Astrocyte of the cerebellum (primary cell): ENCODE measurements at regions not wholly inside any gene's neighbourhood (a gene's known extent, or its start where the extent isn't known, plus 50 kb on each side); places are given as distances from the start of the nearest gene placed in this dataset.

ENCODE experiments used
- DNase-seq: peaks from one replicate; pipeline ENCODE4 v3.0.0-alpha.2; 2011; ENCODE audit warnings: low read depth
- H3K4me3 ChIP-seq: 2 replicates; pipeline ENCODE4 v1.5.1; 2011; ENCODE audit warnings: mild to moderate bottlenecking, low read depth, low read length, moderate library complexity
- in situ Hi-C: cut with HindIII; loops from 2 replicates; pipeline ENCODE4 v1.10.0; 2017; ENCODE audit warnings: low sequenced_read_pairs
- TF ChIP-seq, protein P1 (sequence below): IDR thresholded peaks from 2 replicates; pipeline ENCODE4 v1.5.1; 2012; ENCODE audit warnings: low read length, low read depth, moderate library complexity, mild to moderate bottlenecking; ENCODE audit errors: missing control alignments

DNA sequence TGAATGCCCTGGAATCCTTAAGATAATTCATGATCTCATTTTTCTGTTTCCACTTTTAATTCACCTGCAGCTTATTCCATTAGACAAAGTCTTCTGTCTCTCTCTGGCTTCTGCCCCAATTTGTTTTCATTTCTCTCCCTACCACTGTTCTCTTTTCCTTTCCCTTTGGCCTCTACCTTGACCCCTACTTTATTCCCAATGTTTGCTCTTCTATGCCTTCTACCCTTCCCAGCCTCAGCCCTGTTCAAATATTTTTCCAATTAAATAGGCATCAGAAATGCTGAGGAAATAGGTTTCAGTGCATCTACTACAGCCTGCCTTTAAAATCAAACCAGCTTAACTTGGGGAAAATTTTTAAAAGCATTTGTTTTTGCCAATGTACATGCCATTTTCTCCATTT lies 443.7 kb upstream of the CWC22 start:
- no peak overlapping the region for H3K4me3 ChIP-seq
- DNase-seq, result no peak
- TF ChIP-seq, protein P1, sequence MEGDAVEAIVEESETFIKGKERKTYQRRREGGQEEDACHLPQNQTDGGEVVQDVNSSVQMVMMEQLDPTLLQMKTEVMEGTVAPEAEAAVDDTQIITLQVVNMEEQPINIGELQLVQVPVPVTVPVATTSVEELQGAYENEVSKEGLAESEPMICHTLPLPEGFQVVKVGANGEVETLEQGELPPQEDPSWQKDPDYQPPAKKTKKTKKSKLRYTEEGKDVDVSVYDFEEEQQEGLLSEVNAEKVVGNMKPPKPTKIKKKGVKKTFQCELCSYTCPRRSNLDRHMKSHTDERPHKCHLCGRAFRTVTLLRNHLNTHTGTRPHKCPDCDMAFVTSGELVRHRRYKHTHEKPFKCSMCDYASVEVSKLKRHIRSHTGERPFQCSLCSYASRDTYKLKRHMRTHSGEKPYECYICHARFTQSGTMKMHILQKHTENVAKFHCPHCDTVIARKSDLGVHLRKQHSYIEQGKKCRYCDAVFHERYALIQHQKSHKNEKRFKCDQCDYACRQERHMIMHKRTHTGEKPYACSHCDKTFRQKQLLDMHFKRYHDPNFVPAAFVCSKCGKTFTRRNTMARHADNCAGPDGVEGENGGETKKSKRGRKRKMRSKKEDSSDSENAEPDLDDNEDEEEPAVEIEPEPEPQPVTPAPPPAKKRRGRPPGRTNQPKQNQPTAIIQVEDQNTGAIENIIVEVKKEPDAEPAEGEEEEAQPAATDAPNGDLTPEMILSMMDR, result no peak
- in situ Hi-C loops, result no loop called here

DNA sequence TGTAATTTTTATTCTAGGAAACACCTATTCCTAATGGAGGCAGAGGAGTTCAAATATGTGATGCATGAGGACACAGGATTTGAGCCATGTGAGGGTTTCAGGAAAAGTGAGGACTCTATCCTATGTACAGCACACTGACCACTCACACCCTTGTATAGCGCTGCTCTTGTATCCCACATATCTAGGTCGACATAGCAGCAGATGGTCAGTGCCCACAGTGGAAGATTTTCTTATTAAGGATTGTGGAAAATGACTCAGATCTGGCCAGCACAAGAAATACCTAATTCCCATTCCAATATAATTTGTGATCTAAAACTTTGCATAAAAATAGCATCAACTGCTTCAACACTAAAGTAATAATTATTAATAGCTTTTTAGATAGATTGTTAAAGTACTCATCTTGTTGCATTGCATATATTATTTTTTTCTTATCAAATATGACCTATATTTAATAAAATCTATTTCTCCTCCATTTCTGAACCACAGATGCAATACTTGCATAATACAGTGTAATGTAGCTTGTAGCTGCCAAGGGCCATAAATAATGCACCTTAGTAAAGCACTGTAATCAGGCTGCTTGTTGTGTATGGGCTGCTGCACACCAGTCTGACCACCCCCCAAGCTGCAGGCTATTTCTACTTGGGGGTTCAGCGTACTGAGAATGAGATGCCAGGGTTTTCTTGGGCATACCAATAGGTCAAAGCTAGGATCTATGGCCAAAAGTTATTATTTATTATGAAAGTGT lies 442.2 kb upstream of the CWC22 start:
- no peak overlapping the region for H3K4me3 ChIP-seq
- TF ChIP-seq, protein P1, result no peak
- in situ Hi-C loops, result no loop called here
- DNase-seq, result no peak

DNA sequence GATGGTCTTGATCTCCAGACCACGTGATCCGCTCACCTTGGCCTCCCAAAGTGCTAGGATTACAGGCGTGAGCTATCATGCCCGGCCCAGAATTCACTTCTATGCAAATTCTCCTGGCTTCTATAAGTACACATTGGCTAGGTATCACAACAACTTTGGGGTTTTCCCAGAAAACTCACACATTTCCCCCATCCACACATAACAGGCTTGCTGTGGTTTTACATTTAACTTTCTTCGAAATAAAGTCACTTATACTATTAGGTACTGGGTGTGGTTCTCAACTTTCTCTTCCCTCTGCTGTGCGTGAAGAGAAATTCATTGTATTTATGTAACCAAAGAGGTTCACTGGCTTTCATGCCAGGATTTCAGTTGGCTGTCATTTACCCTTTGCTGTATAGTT lies 439.4 kb upstream of the CWC22 start:
- H3K4me3 ChIP-seq, result no peak overlapping the region
- DNase-seq, result no peak
- TF ChIP-seq, protein P1, result no peak
- in situ Hi-C loops, result no loop called here

DNA sequence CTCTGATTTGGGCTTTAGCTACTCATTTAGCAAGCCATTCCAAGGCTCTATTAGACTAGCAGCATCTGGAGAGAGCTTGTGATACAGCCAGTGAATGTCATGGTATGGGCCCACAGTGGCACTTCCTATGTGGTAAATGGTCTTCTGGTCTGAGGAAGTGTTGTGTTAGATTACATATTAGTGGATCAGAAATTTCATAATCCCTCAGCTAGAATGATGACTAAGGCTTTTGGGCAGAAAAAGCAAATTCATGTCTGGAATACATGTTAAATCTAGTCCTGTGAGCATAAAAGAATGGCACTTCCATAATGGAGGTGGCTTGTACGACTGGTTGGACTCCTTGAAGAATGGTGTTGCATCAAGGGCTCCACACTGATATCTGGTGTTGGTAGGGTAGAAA lies 436.8 kb upstream of the CWC22 start:
- DNase-seq, result no peak
- in situ Hi-C loops, result no loop called here
- no peak overlapping the region for H3K4me3 ChIP-seq
- TF ChIP-seq, protein P1, result no peak

DNA sequence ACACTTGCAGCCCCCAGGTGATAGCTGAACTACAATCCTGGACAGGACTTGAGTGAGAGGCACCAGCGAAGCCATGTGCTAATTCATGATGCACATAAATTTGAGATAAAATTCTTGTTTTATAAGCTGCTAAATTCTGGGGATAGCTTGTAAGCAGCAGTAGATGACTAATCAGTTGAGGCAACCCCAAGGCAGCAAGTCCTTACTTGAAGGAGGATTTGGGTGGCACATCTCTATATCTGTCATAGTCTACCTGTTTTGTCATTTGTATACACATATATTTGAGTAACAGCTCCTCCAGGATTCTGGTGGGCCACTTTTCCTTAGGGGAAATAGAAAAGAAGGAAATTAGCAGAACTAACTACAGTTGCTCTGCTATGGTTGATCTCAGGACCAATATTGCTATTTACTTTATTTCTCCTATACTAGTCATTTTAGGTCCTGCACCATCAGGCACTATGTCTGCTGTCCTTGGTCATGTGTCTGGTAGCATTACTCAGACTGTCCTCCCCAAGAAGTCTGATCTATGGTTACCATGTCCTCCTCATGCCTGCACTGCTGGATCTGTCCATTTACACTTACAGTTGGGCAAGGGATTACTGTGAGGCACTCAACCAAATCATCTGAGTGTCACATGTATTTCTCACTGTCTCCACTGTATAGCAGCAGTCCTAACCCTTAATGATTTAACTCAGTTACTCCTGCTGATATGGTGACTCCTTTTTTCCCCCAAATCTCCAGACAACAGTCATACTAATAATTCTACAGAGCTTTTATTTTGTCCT lies 436.0 kb upstream of the CWC22 start:
- TF ChIP-seq, protein P1, result no peak
- in situ Hi-C loops, result no loop called here
- no peak for DNase-seq
- no peak overlapping the region for H3K4me3 ChIP-seq

DNA sequence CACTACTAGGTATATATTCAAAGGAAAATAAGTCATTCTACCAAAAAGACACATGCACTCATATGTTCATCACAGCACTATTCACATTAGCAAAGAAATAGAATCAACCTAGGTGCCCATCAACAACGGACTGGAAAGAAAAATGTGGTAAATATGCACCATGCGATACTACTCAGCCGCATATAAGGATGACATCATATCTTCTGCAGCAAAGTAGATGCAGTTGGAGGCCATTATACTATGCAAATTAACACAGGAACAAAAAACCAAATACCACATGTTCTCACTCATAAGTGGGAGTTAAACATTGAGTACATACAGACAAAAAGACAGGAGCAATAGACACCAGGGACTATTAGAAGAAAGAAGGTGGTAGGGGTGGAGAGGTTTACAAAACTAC lies 412.1 kb upstream of the CWC22 start:
- in situ Hi-C loops, result no loop called here
- H3K4me3 ChIP-seq, result no peak overlapping the region
- TF ChIP-seq, protein P1, result no peak
- no peak for DNase-seq
